ENCODE measurements at regions not wholly inside any gene's neighbourhood (a gene's known extent, or its start where the extent isn't known, plus 50 kb on each side); places are given as distances from the start of the nearest gene placed in this dataset.
A peak's percentile ranks its signal among the peaks of the same experiment; 100 is the strongest.

DNA sequence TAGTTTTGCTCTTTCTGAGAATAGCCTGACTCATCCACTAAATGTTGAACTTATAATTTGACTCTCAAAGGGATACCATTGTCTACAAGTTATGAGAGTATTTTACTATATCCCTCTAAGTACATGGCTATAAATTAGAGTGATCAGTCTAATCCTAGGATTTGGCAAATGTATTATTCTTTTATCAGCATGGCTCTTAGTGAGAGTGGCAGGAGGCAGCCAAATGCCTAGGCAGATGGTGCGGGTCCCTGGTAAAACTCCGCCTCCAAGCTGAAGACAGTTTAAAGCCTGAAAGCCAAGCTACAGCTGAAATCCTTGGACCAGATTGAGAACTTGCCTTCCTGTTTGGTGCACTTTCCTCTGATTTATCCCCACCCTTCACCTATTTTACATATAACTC lies 631.8 kb downstream of the SQOR start:
- DNase-seq: no peak

GRCh38 chr15:46270481-46271147 lies 635.8 kb downstream of the SQOR start:
- DNase-seq: no peak

DNA sequence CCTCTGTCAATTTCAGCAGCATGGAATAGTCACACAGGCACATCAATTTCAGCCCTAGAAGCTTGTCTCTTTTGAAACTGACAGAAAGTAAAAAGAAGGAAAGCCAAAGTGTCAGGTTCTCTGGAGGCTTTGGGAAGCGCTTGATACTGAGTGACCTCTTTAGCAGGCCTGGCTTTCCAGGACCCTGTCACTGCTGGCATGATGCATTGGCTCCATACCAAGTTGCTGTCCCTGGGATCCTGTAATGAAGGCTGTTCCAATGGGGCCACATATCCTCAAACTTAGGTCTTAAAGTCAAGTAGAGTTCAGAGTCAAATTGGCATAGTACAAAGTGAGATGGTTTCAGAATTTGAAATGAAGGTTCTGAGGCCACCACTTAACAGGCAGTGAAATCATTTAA lies 640.9 kb downstream of the SQOR start:
- no peak for DNase-seq

- no peak for DNase-seq
These were observed 642.6 kb downstream of the SQOR start for GRCh38 chr15:46277451-46277850.

GRCh38 chr15:46278062-46278461 lies 643.2 kb downstream of the SQOR start:
- DNase-seq: no peak

GRCh38 chr15:46278486-46279090 lies 643.8 kb downstream of the SQOR start:
- DNase-seq: no peak

- no peak for DNase-seq
These were observed 646.1 kb downstream of the SQOR start for GRCh38 chr15:46280762-46281542.

- no peak for DNase-seq
These were observed 658.7 kb downstream of the SQOR start for GRCh38 chr15:46293550-46293949.

DNA sequence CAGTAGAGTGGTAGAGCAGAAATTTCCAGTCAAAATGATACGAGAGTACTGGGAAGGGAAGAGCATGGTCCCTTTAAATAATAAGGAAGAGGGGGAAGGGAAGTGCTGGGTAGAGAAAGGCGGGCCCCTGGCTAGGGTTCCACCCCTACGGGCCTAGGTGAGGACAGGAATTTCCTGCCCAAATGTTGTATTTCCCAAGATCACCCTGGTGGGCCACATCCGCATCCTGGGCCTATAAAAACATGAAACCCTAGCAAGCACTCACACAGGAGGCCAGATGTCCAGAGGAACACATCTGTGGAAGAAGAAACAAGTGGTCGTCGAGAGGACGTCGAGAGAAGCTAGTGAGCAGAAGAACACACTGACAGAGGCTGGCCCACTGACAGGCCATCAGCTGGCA lies 661.2 kb downstream of the SQOR start:
- DNase-seq: no peak

DNA sequence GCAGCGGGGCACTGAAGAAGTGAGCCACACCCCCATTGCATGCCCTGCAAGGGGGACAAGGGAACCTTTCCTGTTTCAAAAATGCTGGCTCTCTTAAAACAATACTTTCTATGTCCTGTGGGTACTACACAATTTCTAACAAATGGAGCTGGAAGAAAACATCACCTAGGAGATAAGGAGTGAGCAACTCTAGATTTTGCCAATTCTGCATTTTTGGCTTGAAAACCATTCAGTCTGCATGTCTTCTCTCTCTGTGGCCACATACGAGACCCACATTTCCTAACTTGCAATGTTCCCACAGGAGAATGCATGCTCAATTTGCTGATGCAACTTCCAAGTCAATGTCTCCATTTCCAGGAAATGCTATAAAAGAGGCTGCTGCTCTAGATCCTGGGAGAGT lies 662.0 kb downstream of the SQOR start:
- DNase-seq: no peak

DNA sequence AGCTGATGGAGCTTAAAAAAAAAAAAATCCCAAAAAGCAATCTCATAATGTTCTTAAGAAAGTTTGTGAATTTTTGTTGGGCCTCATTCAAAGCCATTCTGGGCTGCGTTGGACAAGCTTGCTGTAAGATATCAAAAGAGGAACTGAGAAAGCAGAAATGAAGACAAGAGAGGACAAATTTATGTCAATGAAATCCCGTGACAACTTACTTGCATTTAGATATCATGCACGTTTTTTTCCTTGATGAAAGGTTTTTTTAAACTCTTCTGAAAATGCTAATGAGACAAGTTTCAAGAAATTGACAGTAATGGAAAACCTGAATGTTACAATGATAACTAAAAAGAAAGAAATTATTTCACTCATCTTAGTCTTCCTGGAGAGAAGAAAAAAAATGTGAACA lies 662.9 kb downstream of the SQOR start:
- no peak for DNase-seq

GRCh38 chr15:46300716-46301115 lies 665.9 kb downstream of the SQOR start:
- DNase-seq: no peak

GRCh38 chr15:46301291-46301690 lies 666.5 kb downstream of the SQOR start:
- no peak for DNase-seq

GRCh38 chr15:46301826-46302225 lies 667.0 kb downstream of the SQOR start:
- no peak for DNase-seq

- DNase-seq: no peak
These were observed 669.5 kb downstream of the SQOR start for GRCh38 chr15:46304321-46304720.

- DNase-seq: no peak
These were observed 672.9 kb downstream of the SQOR start for GRCh38 chr15:46307746-46308145.

GRCh38 chr15:46309914-46310313 lies 675.1 kb downstream of the SQOR start:
- no peak for DNase-seq

GRCh38 chr15:46312133-46312740 lies 677.4 kb downstream of the SQOR start:
- DNase-seq: peak; percentile 31

DNA sequence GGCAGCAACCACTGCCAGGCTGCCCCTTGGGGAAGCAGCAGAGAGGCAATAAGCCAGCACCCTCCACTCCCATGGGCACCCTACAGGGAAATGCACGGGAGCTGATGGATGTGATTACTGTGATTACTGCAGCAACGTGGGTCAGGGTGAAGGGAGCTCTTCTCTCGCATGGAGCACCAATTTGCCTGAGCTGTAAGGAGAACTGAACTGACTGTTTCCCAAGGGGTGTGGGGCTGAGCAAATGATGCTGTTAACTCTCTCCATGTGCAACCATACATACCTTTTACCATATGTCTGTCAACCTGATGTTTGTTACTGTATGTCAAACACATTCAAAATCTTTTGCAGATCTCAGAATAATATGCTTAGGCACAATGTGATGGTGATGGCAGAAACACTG lies 680.6 kb downstream of the SQOR start:
- DNase-seq: no peak

DNA sequence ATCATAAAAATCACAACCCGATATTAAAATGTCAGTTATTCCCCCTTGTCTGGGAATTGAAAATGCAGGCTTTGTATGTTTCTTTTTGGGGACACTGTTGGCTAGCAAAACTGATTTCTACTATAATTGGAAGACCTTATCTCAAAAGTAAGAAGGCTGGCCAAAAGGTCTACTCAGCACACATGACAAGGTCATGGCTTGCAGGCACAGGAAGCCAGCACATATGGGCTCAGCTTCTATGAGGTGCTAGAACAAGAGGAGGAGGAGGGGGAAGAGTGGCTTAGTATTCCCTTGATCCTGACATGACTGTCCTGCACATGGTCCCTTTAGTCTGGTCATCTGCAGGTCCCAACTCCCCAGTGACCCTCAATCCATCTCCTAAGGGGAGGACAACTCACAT lies 681.2 kb downstream of the SQOR start:
- no peak for DNase-seq

DNA sequence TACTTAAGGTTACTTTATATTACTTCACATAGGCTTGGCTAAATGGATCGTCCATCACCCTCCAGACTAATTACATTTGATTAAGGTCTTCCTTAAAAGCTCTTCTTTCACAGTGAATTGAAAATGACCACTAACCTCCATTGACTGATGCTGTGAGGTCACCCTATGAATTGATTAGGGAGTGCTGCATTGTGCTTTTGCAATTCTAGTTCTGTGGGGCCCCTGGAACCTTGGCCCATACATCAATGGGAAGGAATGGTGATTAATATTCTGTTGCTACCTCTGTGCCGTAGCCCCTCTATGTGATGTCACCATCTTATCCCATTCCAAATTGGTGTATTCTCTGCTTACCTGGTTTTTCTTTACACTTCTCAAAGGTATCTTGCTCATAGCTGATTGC lies 682.2 kb downstream of the SQOR start:
- no peak for DNase-seq

GRCh38 chr15:46322753-46323152 lies 687.9 kb downstream of the SQOR start:
- no peak for DNase-seq

DNA sequence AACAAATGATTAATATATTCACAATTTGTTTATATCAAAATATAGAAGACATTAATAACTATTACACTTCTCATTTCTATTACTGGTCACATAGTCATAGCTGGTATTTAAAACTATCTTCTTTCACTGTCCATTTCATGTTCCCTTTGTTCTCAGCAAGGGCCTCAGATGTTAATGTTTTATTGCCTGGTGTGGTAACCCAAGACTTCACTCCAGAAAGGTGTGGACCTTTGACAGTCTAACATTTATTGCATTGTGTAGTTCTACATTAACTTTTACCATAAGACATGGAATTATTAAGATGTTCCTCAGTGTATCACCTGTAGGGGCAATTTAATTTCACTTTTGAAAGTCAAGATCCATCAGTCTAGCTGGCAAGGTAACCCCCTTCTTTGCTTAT lies 691.3 kb downstream of the SQOR start:
- no peak for DNase-seq

- no peak for DNase-seq
These were observed 694.0 kb downstream of the SQOR start for GRCh38 chr15:46328821-46329220.

Measured in GDM1 (cell line).